Glomerular endothelial cell (primary cell): ENCODE measurements at regions not wholly inside any gene's neighbourhood (a gene's known extent, or its start where the extent isn't known, plus 50 kb on each side); places are given as distances from the start of the nearest gene placed in this dataset.
"Not testable (repeated sequence)": the region's sequence is repeated elsewhere in the genome, so short reads cannot be mapped to it uniquely, and the experiment has no call there.

ENCODE experiments used
- DNase-seq: peaks from one replicate; pipeline ENCODE4 v3.0.0-alpha.2; 2011; ENCODE audit warnings: low read depth, low spot score; ENCODE audit errors: extremely low read depth

- no peak for DNase-seq
Measured at GRCh38 chr7:115227473-115228235, 305.8 kb downstream of the MDFIC start.

GRCh38 chr7:115226410-115226809, 304.5 kb downstream of the MDFIC start:
- no peak for DNase-seq

- DNase-seq = no peak
Measured at GRCh38 chr7:115224922-115225321, 303.0 kb downstream of the MDFIC start.

GRCh38 chr7:115223959-115224358, 302.1 kb downstream of the MDFIC start:
- DNase-seq = no peak

- DNase-seq = no peak
Measured at GRCh38 chr7:115221456-115221855, 299.6 kb downstream of the MDFIC start.

- DNase-seq = no peak
Measured at GRCh38 chr7:115218076-115218475, 296.2 kb downstream of the MDFIC start.

- DNase-seq = no peak
Measured at GRCh38 chr7:115217373-115217772, 295.5 kb downstream of the MDFIC start.

- no peak for DNase-seq
Measured at GRCh38 chr7:115216652-115217051, 294.8 kb downstream of the MDFIC start.

- no peak for DNase-seq
Measured at GRCh38 chr7:115211171-115211570, 289.3 kb downstream of the MDFIC start.

- no peak for DNase-seq
Measured at GRCh38 chr7:115210552-115210951, 288.7 kb downstream of the MDFIC start.

GRCh38 chr7:115208710-115209560, 287.0 kb downstream of the MDFIC start:
- DNase-seq = no peak

GRCh38 chr7:115206374-115206773, 284.5 kb downstream of the MDFIC start:
- DNase-seq = not testable (repeated sequence)

- no peak for DNase-seq
Measured at GRCh38 chr7:115198143-115198542, 276.2 kb downstream of the MDFIC start.

GRCh38 chr7:115195208-115195607, 273.3 kb downstream of the MDFIC start:
- no peak for DNase-seq

GRCh38 chr7:115191526-115191925, 269.6 kb downstream of the MDFIC start:
- DNase-seq = no peak

GRCh38 chr7:115183431-115184057, 261.6 kb downstream of the MDFIC start:
- DNase-seq = no peak

GRCh38 chr7:115178835-115179234, 256.9 kb downstream of the MDFIC start:
- DNase-seq = no peak

GRCh38 chr7:115177823-115178222, 255.9 kb downstream of the MDFIC start:
- DNase-seq = no peak

GRCh38 chr7:115177103-115177502, 255.2 kb downstream of the MDFIC start:
- no peak for DNase-seq

- not testable (repeated sequence) for DNase-seq
Measured at GRCh38 chr7:115172397-115172796, 250.5 kb downstream of the MDFIC start.

- DNase-seq = no peak
Measured at GRCh38 chr7:115153769-115154477, 232.0 kb downstream of the MDFIC start.
